GM12891 (cell line): ENCODE measurements at regions not wholly inside any gene's neighbourhood (a gene's known extent, or its start where the extent isn't known, plus 50 kb on each side); places are given as distances from the start of the nearest gene placed in this dataset.

Source experiments
- DNase-seq: peaks from one replicate; pipeline ENCODE4 v3.0.0; 2011; ENCODE audit warnings: low spot score; ENCODE audit not compliant: insufficient read length
- FAIRE-seq: peaks from 2 replicates; lab custom pipeline; 2011; peaks lifted over from hg19 to GRCh38; lab: Jason Lieb, UNC
- PAX5 ChIP-seq: IDR thresholded peaks from 2 replicates; pipeline ENCODE4 v1.6.1; 2011; ENCODE audit warnings: low read length, moderate library complexity, mild to moderate bottlenecking; ENCODE audit not compliant: insufficient read depth, severe bottlenecking
- POLR2A ChIP-seq: IDR thresholded peaks from 2 replicates; pipeline ENCODE4 v1.6.1; 2011; ENCODE audit warnings: low read depth, low read length, control low read depth
- POLR2AphosphoS5 ChIP-seq: IDR thresholded peaks from 2 replicates; pipeline ENCODE4 v1.6.1; 2011; ENCODE audit warnings: low read depth, low read length, control low read depth
- POU2F2 ChIP-seq: IDR thresholded peaks from 2 replicates; pipeline ENCODE4 v1.6.1; 2011; ENCODE audit warnings: low read depth, mild to moderate bottlenecking, control low read depth, low read length, moderate library complexity
- SPI1 ChIP-seq: IDR thresholded peaks from 2 replicates; pipeline ENCODE4 v1.6.1; 2011; ENCODE audit warnings: low read depth, low read length, control low read depth
- TAF1 ChIP-seq: IDR thresholded peaks from 2 replicates; pipeline ENCODE4 v1.6.1; 2011; ENCODE audit warnings: low read depth, low read length, control low read depth

GRCh38 chr1:189022015-189022414 is 1455.6 kb downstream of the BRINP3 start:
- DNase-seq (no peak), FAIRE-seq (no peak)
- TF ChIP-seq SPI1 = no peak
- TF ChIP-seq TAF1 = no peak
- no peak for TF ChIP-seq PAX5
- no peak for TF ChIP-seq POLR2AphosphoS5
- TF ChIP-seq POU2F2 = no peak
- no peak for TF ChIP-seq POLR2A

- no peak for TF ChIP-seq POLR2A
- no peak for DNase-seq
- no peak for FAIRE-seq
Measured at GRCh38 chr1:189027512-189027911, 1450.2 kb downstream of the BRINP3 start.

DNA sequence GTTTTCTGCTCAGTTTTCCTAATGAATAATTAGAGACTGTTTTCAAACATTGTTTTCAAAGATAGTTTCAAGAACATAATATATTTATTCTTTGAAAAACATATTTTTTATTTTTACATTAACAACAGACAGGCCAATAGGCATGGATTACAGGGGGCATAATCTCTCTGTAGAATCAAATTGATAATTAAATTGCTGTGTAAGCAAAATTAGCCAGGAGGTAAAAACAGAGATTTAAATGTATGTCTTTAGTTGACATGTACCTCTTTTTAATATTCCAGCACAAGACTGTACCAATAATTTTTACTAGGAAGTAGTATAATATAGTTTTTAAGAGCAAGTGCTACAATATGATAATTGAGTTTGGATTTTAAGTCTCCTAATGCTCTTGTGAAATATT is 1444.5 kb downstream of the BRINP3 start:
- no peak for FAIRE-seq
- TF ChIP-seq POLR2AphosphoS5 (no peak), POU2F2 (no peak), SPI1 (no peak), POLR2A (no peak), PAX5 (no peak), TAF1 (no peak)
- DNase-seq = no peak

DNA sequence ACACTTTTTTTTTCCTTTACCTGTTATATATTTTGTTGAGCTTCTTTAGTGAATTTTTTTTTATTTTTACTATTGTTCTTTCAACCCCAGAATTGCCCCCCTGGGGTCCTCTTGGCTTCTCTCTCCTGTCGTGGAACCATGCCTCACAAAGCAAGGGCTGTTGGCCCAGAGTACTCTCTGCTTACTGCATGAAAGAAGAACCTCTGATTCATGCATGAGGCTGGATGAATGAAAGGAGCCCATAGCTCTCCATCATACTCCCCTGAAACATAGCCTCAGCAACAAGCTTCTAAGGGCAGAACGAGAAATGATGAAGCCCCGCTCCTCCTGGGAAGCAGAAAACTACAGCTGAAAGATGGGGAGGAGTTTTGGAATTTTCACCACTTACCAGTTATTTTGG is 1441.0 kb downstream of the BRINP3 start:
- DNase-seq (no peak), FAIRE-seq (no peak)
- TF ChIP-seq POLR2A = no peak
- no peak for TF ChIP-seq PAX5
- no peak for TF ChIP-seq TAF1
- no peak for TF ChIP-seq POU2F2
- TF ChIP-seq SPI1 = no peak
- no peak for TF ChIP-seq POLR2AphosphoS5

GRCh38 chr1:189046127-189046526 is 1431.5 kb downstream of the BRINP3 start:
- TF ChIP-seq SPI1 (no peak), POU2F2 (no peak), POLR2A (no peak), PAX5 (no peak), TAF1 (no peak), POLR2AphosphoS5 (no peak)
- no peak for FAIRE-seq
- no peak for DNase-seq

DNA sequence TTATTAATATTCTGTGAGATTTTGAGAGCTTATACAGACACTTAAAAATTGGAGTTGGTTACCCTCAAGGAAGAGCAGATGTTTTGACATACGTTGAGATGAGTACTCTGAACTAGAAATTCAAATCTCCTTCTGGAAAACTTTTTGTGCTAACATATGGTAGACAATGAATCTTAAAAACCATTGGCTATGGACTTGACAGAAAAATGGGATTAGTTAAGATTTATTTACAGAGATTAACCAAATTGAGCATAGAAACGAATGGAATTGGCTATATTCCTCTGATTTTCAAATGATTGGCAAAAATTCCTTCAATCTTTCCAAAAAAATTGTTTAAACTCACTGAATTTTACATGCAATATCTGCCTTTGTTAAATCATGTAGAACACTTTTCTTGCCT is 1392.9 kb downstream of the BRINP3 start:
- DNase-seq (no peak), FAIRE-seq (no peak)
- no peak for TF ChIP-seq PAX5

DNA sequence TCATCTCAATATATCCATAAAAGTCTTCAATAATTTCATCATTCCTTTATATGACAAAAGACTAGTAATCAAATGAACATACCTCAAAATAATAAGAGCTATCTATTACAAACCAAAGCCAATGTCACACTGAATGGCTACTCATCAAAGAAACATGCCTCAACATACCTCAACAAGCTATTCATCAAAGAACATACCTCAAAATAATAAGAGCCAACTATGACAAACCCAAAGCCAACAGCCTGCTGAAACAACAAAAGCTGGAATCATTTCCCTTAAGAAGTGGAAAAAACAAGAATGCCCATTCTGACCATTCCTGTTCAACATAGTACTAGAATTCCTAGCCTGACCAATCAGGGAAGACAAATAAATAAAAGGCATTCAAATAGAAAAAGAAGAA is 1373.7 kb downstream of the BRINP3 start:
- FAIRE-seq = no peak
- TF ChIP-seq POLR2AphosphoS5 (no peak), TAF1 (no peak), SPI1 (no peak), POLR2A (no peak), PAX5 (no peak), POU2F2 (no peak)

GRCh38 chr1:189117072-189117770 is 1360.4 kb downstream of the BRINP3 start:
- FAIRE-seq = no peak
- DNase-seq = no peak

More for the DNA sequence above, 1373.7 kb downstream of the BRINP3 start:
- no peak for DNase-seq

DNA sequence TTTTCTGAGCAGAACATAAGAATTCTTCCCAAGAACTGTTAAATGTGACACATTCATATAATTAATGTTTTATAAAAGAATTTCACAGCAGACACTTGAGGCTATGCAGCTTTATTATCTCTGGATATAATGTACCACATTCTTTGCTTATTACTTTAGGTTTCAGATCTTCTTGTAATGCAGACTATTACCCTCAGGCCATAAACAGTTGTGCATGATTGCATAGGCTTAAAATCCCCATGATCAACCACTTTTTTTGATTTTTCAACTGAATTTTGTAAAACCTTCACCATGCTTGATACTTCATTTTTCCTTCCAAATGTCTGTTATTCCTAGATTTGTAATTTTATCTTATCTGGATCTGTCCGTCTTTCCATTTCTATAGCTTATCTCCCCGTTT is 1355.7 kb downstream of the BRINP3 start:
- DNase-seq (no peak), FAIRE-seq (no peak)
- TF ChIP-seq TAF1 (no peak), POLR2A (no peak), POU2F2 (no peak), POLR2AphosphoS5 (no peak), SPI1 (no peak), PAX5 (no peak)

More at GRCh38 chr1:189117072-189117770, 1360.4 kb downstream of the BRINP3 start:
- TF ChIP-seq PAX5 (no peak), POLR2A (no peak), POU2F2 (no peak), POLR2AphosphoS5 (no peak)

GRCh38 chr1:189125694-189126093 is 1352.0 kb downstream of the BRINP3 start:
- FAIRE-seq (no peak), DNase-seq (no peak)
- TF ChIP-seq SPI1 (no peak), PAX5 (no peak), TAF1 (no peak)
